Activated T-cell treated with anti-CD3 and anti-CD28 coated beads, Interleukin-2, amount 50 U/mL, for 72 hours (primary cell): ENCODE measurements at regions not wholly inside any gene's neighbourhood (a gene's known extent, or its start where the extent isn't known, plus 50 kb on each side); places are given as distances from the start of the nearest gene placed in this dataset.

Experiments
- ATAC-seq, 2 donors: fragments of 150-1000 bp; cut with Tn5 transposase; replicated peaks in 1 of 2; 2 replicates each; pipeline ENCODE4 v1.10.0; 2021; ENCODE audit warnings: moderate library complexity in 2 of 2, mild to moderate bottlenecking in 1 of 2
- DNase-seq, 2 donors: peaks; one replicate each; pipeline ENCODE4 v3.0.0; 2021 to 2022; ENCODE audit warnings: mixed read lengths in 1 of 2
- H3K27ac Mint-ChIP-seq: one replicate; pipeline ENCODE4 v1.8.0; 2022; ENCODE audit warnings: mild to moderate bottlenecking, moderate library complexity, mixed read lengths
- H3K27me3 Mint-ChIP-seq: one replicate; pipeline ENCODE4 v1.8.0; 2022; ENCODE audit warnings: low read depth, mixed read lengths
- H3K36me3 Mint-ChIP-seq, 2 donors: one replicate each; pipeline ENCODE4 v1.8.0; 2022; ENCODE audit warnings: mixed read lengths in 2 of 2, mild to moderate bottlenecking in 1 of 2; ENCODE audit not compliant: insufficient read depth in 2 of 2
- H3K4me1 Mint-ChIP-seq: one replicate; pipeline ENCODE4 v1.8.0; 2022; ENCODE audit warnings: low read depth, mixed read lengths
- H3K4me3 Mint-ChIP-seq, 2 donors: one replicate each; pipeline ENCODE4 v1.8.0; 2022; ENCODE audit warnings: mild to moderate bottlenecking in 2 of 2, mixed read lengths in 2 of 2, moderate library complexity in 2 of 2
- H3K9me3 Mint-ChIP-seq, 2 donors: one replicate each; pipeline ENCODE4 v1.8.0; 2022; ENCODE audit warnings: mixed read lengths in 2 of 2

GRCh38 chr5:161051920-161052500 lies 200.0 kb upstream of the ATP10B start:
- DNase-seq, result no peak
- H3K4me1 Mint-ChIP-seq, result no peaks in the 10 kb centered on the region
- H3K27ac Mint-ChIP-seq, result no peak overlapping the region
- no peaks in the 10 kb centered on the region for H3K9me3 Mint-ChIP-seq
- no peak overlapping the region for H3K4me3 Mint-ChIP-seq
- H3K27me3 Mint-ChIP-seq, result no peaks in the 10 kb centered on the region
- no peaks in the 10 kb centered on the region for H3K36me3 Mint-ChIP-seq
- ATAC-seq, result no peak

DNA sequence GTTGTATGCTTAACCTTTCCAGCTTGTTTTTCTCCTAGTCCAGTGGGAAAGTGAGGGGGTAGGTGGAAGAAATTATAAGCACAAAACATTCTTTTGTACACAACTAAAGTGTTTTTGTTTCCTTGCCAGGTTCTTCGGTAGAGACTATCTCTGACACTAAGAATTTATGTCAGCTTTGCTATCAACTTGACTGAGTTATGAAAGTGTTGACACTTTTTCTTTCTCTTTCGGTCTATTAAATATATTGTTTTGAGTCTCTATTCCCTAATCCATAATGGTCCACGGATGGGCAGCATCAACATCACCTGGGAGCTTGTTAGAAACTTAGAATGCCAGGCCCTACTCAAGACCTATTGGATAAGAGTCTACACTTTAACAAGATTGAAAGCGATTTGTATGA lies 195.0 kb upstream of the ATP10B start:
- Mint-ChIP-seq H3K4me1 (no peaks in the 10 kb centered on the region), H3K9me3 (no peaks in the 10 kb centered on the region), H3K36me3 (no peaks in the 10 kb centered on the region), H3K27me3 (no peaks in the 10 kb centered on the region), H3K27ac (no peak overlapping the region), H3K4me3 (no peak overlapping the region)
- DNase-seq, result no peak
- no peak for ATAC-seq

DNA sequence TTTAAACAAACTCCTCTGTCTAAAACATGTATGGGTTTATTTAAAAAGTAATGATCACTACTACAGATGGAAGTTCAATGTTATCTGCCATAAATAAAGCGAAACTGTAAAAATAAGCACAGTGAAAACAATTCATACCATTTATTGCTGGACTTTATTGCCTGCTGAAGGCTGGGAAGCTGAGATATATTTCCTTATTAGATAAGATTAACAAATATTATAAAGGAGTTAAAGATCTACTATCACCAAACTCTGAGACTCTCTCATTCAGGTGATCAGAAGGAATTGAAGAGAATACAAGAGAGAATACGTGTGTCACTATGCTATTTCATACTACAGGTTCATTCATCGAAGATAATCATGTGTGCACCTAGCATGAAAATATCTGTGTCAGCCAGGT lies 190.9 kb upstream of the ATP10B start:
- Mint-ChIP-seq H3K4me1 (no peaks in the 10 kb centered on the region), H3K36me3 (no peaks in the 10 kb centered on the region), H3K4me3 (no peak overlapping the region), H3K27me3 (no peaks in the 10 kb centered on the region), H3K27ac (no peak overlapping the region), H3K9me3 (peaks cover 0 to 2% of the 10 kb centered on the region in 2 donors)
- no peak for ATAC-seq
- DNase-seq, result no peak

GRCh38 chr5:161042443-161042842 lies 190.4 kb upstream of the ATP10B start:
- ATAC-seq, result no peak

GRCh38 chr5:161040818-161041217 lies 188.8 kb upstream of the ATP10B start:
- Mint-ChIP-seq H3K4me1 (no peaks in the 10 kb centered on the region), H3K9me3 (peaks cover 0 to 5% of the 10 kb centered on the region in 2 donors), H3K4me3 (no peak overlapping the region), H3K36me3 (no peaks in the 10 kb centered on the region), H3K27ac (no peak overlapping the region), H3K27me3 (no peaks in the 10 kb centered on the region)
- DNase-seq (no peak), ATAC-seq (no peak)

More at GRCh38 chr5:161042443-161042842, 190.4 kb upstream of the ATP10B start:
- Mint-ChIP-seq H3K27me3 (no peaks in the 10 kb centered on the region), H3K36me3 (no peaks in the 10 kb centered on the region), H3K27ac (no peak overlapping the region), H3K4me1 (no peaks in the 10 kb centered on the region), H3K9me3 (peaks cover 0 to 5% of the 10 kb centered on the region in 2 donors), H3K4me3 (no peak overlapping the region)
- DNase-seq, result no peak

- peaks cover 0 to 7% of the 10 kb centered on the region in 2 donors for H3K9me3 Mint-ChIP-seq
- no peak overlapping the region for H3K4me3 Mint-ChIP-seq
- ATAC-seq (no peak), DNase-seq (no peak)
- no peaks in the 10 kb centered on the region for H3K27me3 Mint-ChIP-seq
- no peaks in the 10 kb centered on the region for H3K36me3 Mint-ChIP-seq
- no peak overlapping the region for H3K27ac Mint-ChIP-seq
- no peaks in the 10 kb centered on the region for H3K4me1 Mint-ChIP-seq
Observed at GRCh38 chr5:161036296-161036695, 184.3 kb upstream of the ATP10B start.

GRCh38 chr5:161034451-161034850 lies 182.4 kb upstream of the ATP10B start:
- Mint-ChIP-seq H3K4me3 (no peak overlapping the region), H3K27ac (no peak overlapping the region), H3K4me1 (no peaks in the 10 kb centered on the region), H3K27me3 (no peaks in the 10 kb centered on the region), H3K9me3 (peaks cover 0 to 7% of the 10 kb centered on the region in 2 donors), H3K36me3 (no peaks in the 10 kb centered on the region)
- ATAC-seq (no peak), DNase-seq (no peak)

DNA sequence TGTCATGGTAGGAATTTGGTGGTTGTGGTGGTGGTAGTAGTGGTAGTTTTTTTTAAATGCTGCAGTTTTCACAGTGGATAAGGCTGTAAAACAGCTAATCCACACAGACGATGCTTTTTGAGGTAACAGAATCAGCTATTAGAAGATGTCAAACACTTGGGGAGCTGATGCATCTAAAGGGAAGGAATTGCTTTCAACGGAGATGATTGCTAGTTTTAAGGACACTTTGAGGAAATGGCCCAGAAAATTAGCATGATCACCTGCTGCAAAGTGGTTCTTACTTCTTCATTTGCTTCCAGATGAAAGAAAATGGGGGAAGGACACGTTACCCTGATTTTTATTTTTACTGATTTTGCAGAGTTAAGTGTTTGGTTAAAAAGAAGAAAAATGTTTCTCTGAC lies 178.2 kb upstream of the ATP10B start:
- no peak for DNase-seq
- no peaks in the 10 kb centered on the region for H3K4me1 Mint-ChIP-seq
- no peak for ATAC-seq
- no peaks in the 10 kb centered on the region for H3K36me3 Mint-ChIP-seq
- no peak overlapping the region for H3K27ac Mint-ChIP-seq
- H3K9me3 Mint-ChIP-seq, result no peaks in the 10 kb centered on the region
- no peaks in the 10 kb centered on the region for H3K27me3 Mint-ChIP-seq
- no peak overlapping the region for H3K4me3 Mint-ChIP-seq

DNA sequence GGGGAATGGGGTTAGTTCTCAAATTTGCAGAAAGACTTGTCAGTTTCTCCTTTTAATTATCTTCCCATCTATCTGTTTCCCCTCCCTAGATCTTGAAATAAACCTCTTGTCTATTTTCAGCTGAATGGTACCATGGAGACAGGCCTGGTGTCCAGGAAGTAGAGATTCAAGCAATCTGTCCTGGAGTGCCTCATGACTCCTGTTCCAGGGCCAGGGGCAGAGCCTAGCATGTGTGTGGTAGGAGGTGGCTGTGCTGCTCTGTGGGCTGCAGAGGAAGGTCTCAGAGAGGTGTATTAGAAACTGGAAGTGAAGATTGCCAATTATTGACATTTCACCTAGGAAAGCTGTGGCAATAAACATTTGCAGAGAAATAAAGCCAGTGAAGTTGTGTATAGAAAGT lies 175.8 kb upstream of the ATP10B start:
- Mint-ChIP-seq H3K27ac (no peak overlapping the region), H3K27me3 (peaks cover 1% of the 10 kb centered on the region), H3K9me3 (no peaks in the 10 kb centered on the region), H3K4me1 (no peaks in the 10 kb centered on the region), H3K36me3 (no peaks in the 10 kb centered on the region), H3K4me3 (no peak overlapping the region)
- no peak for DNase-seq
- no peak for ATAC-seq

GRCh38 chr5:161023551-161023950 lies 171.5 kb upstream of the ATP10B start:
- Mint-ChIP-seq H3K27me3 (peaks cover 10% of the 10 kb centered on the region), H3K9me3 (no peaks in the 10 kb centered on the region), H3K36me3 (no peaks in the 10 kb centered on the region), H3K4me1 (no peaks in the 10 kb centered on the region), H3K4me3 (no peak overlapping the region), H3K27ac (no peak overlapping the region)
- DNase-seq (no peak), ATAC-seq (no peak)

GRCh38 chr5:161022151-161022550 lies 170.1 kb upstream of the ATP10B start:
- no peak overlapping the region for H3K27ac Mint-ChIP-seq
- no peaks in the 10 kb centered on the region for H3K9me3 Mint-ChIP-seq
- H3K27me3 Mint-ChIP-seq, result peaks cover 10% of the 10 kb centered on the region
- no peaks in the 10 kb centered on the region for H3K36me3 Mint-ChIP-seq
- no peaks in the 10 kb centered on the region for H3K4me1 Mint-ChIP-seq
- no peak overlapping the region for H3K4me3 Mint-ChIP-seq
- ATAC-seq (no peak), DNase-seq (no peak)

DNA sequence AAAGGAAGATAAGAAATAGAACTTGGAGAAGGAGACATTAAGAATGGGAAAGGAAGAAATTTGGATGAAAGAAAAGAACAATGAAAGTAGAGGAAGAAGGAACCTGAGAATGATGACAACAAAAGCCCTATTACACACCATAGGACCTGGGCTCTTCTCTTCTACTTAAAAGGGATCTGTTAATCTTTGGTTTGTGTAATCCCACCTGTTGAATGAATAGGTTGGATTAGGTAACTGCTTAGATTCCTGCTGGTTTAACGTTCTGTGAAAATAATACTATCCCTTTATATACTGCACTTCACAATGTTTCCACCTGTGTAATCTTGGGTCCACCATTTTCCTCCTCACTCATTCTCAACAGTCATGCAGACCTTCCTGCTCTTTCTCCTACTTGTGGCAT lies 157.8 kb upstream of the ATP10B start:
- Mint-ChIP-seq H3K27ac (no peak overlapping the region), H3K36me3 (peaks cover 0 to 2% of the 10 kb centered on the region in 2 donors), H3K27me3 (no peaks in the 10 kb centered on the region), H3K9me3 (peaks cover 0 to 3% of the 10 kb centered on the region in 2 donors), H3K4me3 (no peak overlapping the region), H3K4me1 (no peaks in the 10 kb centered on the region)
- ATAC-seq, result no peak
- no peak for DNase-seq

DNA sequence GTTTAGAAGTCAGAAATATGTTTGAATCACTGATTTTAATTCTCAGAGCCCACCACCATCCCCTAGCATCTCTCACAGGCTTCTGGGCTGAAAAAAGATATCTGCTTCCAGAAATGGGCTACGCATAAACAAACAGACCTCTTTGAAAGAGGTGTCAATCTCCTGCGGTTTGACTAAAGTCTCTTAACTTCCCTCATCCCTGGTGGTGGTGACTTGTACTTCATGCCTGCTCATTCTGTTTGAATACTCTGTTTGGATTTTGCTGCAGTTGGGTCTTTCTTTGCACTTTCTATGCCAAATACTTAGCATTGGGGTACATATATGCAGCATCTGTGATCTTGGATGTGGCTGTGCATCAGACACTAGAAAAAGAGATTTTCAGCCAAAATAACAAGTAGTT lies 157.2 kb upstream of the ATP10B start:
- Mint-ChIP-seq H3K9me3 (peaks cover 0 to 3% of the 10 kb centered on the region in 2 donors), H3K4me3 (no peak overlapping the region), H3K36me3 (peaks cover 0 to 2% of the 10 kb centered on the region in 2 donors), H3K4me1 (no peaks in the 10 kb centered on the region), H3K27me3 (no peaks in the 10 kb centered on the region), H3K27ac (no peak overlapping the region)
- ATAC-seq (no peak), DNase-seq (no peak)

GRCh38 chr5:161007879-161008278 lies 155.9 kb upstream of the ATP10B start:
- ATAC-seq, result no peak
- H3K4me1 Mint-ChIP-seq, result no peaks in the 10 kb centered on the region

More at GRCh38 chr5:161007879-161008278, 155.9 kb upstream of the ATP10B start:
- Mint-ChIP-seq H3K4me3 (no peak overlapping the region), H3K9me3 (peaks cover 0 to 6% of the 10 kb centered on the region in 2 donors), H3K36me3 (peaks cover 2% of the 10 kb centered on the region in 2 donors), H3K27ac (no peak overlapping the region), H3K27me3 (no peaks in the 10 kb centered on the region)
- no peak for DNase-seq
